ENCODE measurements at regions not wholly inside any gene's neighbourhood (a gene's known extent, or its start where the extent isn't known, plus 50 kb on each side); places are given as distances from the start of the nearest gene placed in this dataset.

DNA sequence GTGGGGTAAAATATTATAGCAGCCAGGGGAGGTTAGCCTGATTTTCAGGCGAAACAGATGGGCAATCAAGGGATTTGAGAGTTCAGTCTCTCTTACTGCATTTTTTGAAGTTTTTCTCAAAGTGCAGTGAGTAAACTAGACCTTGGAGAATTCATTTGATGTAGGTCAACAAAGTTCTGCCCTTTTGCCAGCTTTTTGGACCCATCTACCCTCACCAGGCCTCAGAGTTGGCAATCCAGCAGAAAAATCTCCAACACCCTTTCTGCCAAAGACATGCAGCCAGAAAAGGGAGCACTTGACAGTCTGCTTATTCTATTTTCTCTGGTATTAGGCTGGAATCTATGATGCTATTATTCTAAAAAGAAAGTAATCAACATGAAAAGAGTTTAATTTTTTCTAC lies 162.2 kb upstream of the TOM1L1 start:
- TF ChIP-seq, protein P1, sequence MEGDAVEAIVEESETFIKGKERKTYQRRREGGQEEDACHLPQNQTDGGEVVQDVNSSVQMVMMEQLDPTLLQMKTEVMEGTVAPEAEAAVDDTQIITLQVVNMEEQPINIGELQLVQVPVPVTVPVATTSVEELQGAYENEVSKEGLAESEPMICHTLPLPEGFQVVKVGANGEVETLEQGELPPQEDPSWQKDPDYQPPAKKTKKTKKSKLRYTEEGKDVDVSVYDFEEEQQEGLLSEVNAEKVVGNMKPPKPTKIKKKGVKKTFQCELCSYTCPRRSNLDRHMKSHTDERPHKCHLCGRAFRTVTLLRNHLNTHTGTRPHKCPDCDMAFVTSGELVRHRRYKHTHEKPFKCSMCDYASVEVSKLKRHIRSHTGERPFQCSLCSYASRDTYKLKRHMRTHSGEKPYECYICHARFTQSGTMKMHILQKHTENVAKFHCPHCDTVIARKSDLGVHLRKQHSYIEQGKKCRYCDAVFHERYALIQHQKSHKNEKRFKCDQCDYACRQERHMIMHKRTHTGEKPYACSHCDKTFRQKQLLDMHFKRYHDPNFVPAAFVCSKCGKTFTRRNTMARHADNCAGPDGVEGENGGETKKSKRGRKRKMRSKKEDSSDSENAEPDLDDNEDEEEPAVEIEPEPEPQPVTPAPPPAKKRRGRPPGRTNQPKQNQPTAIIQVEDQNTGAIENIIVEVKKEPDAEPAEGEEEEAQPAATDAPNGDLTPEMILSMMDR (conservative IDR thresholded peaks at IDR 0.05; ENCODE audit: low read depth, low read length): no peak
- TF ChIP-seq EZH2phosphoT487 (IDR thresholded peaks at IDR 0.05; ENCODE audit: borderline replicate concordance, low read length) (no peak), EZH2 (IDR thresholded peaks at IDR 0.05; ENCODE audit: low read length, unreplicated experiment) (no peak)
